ENCODE measurements at regions not wholly inside any gene's neighbourhood (a gene's known extent, or its start where the extent isn't known, plus 50 kb on each side); places are given as distances from the start of the nearest gene placed in this dataset.

GRCh38 chr15:96792216-96792615, 461.7 kb downstream of the NR2F2 start:
- no peak for TF ChIP-seq CTCF (IDR thresholded peaks at IDR 0.05; ENCODE audit: poor library complexity, severe bottlenecking)
- H3K27me3 ChIP-seq (ENCODE audit: insufficient read depth, poor library complexity, severe bottlenecking), result peaks cover 43% of the 10 kb centered on the region
- H3K4me3 ChIP-seq (ENCODE audit: severe bottlenecking), result no peak overlapping the region
- ATAC-seq (ENCODE audit: low read depth), result no peak
- H3K9me3 ChIP-seq (ENCODE audit: severe bottlenecking), result no peaks in the 10 kb centered on the region
- H3K27ac ChIP-seq (ENCODE audit: poor library complexity, severe bottlenecking), result no peak overlapping the region
- H3K4me1 ChIP-seq (ENCODE audit: insufficient read depth, poor library complexity, severe bottlenecking), result no peaks in the 10 kb centered on the region
- no peak for DNase-seq (ENCODE audit: low spot score)
- H3K36me3 ChIP-seq (ENCODE audit: low read depth), result no peaks in the 10 kb centered on the region

GRCh38 chr15:96796841-96797240, 466.3 kb downstream of the NR2F2 start:
- H3K9me3 ChIP-seq (ENCODE audit: severe bottlenecking), result no peaks in the 10 kb centered on the region
- ATAC-seq (ENCODE audit: low read depth) (no peak), DNase-seq (ENCODE audit: low spot score) (no peak)
- no peaks in the 10 kb centered on the region for H3K4me1 ChIP-seq (ENCODE audit: insufficient read depth, poor library complexity, severe bottlenecking)
- no peak overlapping the region for H3K27ac ChIP-seq (ENCODE audit: poor library complexity, severe bottlenecking)
- peaks cover 87% of the 10 kb centered on the region for H3K27me3 ChIP-seq (ENCODE audit: insufficient read depth, poor library complexity, severe bottlenecking)
- no peaks in the 10 kb centered on the region for H3K36me3 ChIP-seq (ENCODE audit: low read depth)
- no peak for TF ChIP-seq CTCF (IDR thresholded peaks at IDR 0.05; ENCODE audit: poor library complexity, severe bottlenecking)
- no peak overlapping the region for H3K4me3 ChIP-seq (ENCODE audit: severe bottlenecking)

- peaks cover 74% of the 10 kb centered on the region for H3K27me3 ChIP-seq (ENCODE audit: insufficient read depth, poor library complexity, severe bottlenecking)
- H3K9me3 ChIP-seq (ENCODE audit: severe bottlenecking), result no peaks in the 10 kb centered on the region
- H3K27ac ChIP-seq (ENCODE audit: poor library complexity, severe bottlenecking), result no peak overlapping the region
Observed at GRCh38 chr15:96801576-96802150, 471.2 kb downstream of the NR2F2 start.

GRCh38 chr15:96802611-96803255, 472.2 kb downstream of the NR2F2 start:
- Histone ChIP-seq H3K4me3 (ENCODE audit: severe bottlenecking) (no peak overlapping the region), H3K27me3 (ENCODE audit: insufficient read depth, poor library complexity, severe bottlenecking) (peaks cover 63% of the 10 kb centered on the region), H3K9me3 (ENCODE audit: severe bottlenecking) (no peaks in the 10 kb centered on the region), H3K36me3 (ENCODE audit: low read depth) (no peaks in the 10 kb centered on the region), H3K4me1 (ENCODE audit: insufficient read depth, poor library complexity, severe bottlenecking) (no peaks in the 10 kb centered on the region), H3K27ac (ENCODE audit: poor library complexity, severe bottlenecking) (no peak overlapping the region)
- ATAC-seq (ENCODE audit: low read depth) (no peak), DNase-seq (ENCODE audit: low spot score) (no peak)
- TF ChIP-seq CTCF (IDR thresholded peaks at IDR 0.05; ENCODE audit: poor library complexity, severe bottlenecking), result no peak

More at GRCh38 chr15:96801576-96802150, 471.2 kb downstream of the NR2F2 start:
- ATAC-seq (ENCODE audit: low read depth) (no peak), DNase-seq (ENCODE audit: low spot score) (no peak)
- H3K4me3 ChIP-seq (ENCODE audit: severe bottlenecking), result no peak overlapping the region
- H3K4me1 ChIP-seq (ENCODE audit: insufficient read depth, poor library complexity, severe bottlenecking), result no peaks in the 10 kb centered on the region
- TF ChIP-seq CTCF (IDR thresholded peaks at IDR 0.05; ENCODE audit: poor library complexity, severe bottlenecking), result no peak
- no peaks in the 10 kb centered on the region for H3K36me3 ChIP-seq (ENCODE audit: low read depth)

- no peak for TF ChIP-seq CTCF (IDR thresholded peaks at IDR 0.05; ENCODE audit: poor library complexity, severe bottlenecking)
- peaks cover 53% of the 10 kb centered on the region for H3K27me3 ChIP-seq (ENCODE audit: insufficient read depth, poor library complexity, severe bottlenecking)
- no peak overlapping the region for H3K4me3 ChIP-seq (ENCODE audit: severe bottlenecking)
- no peak for DNase-seq (ENCODE audit: low spot score)
- H3K27ac ChIP-seq (ENCODE audit: poor library complexity, severe bottlenecking), result no peak overlapping the region
- H3K9me3 ChIP-seq (ENCODE audit: severe bottlenecking), result no peaks in the 10 kb centered on the region
- H3K36me3 ChIP-seq (ENCODE audit: low read depth), result no peaks in the 10 kb centered on the region
- no peaks in the 10 kb centered on the region for H3K4me1 ChIP-seq (ENCODE audit: insufficient read depth, poor library complexity, severe bottlenecking)
- ATAC-seq (ENCODE audit: low read depth), result no peak
Observed at GRCh38 chr15:96804754-96805153, 474.3 kb downstream of the NR2F2 start.
